Ramos (cell line): ENCODE measurements at regions not wholly inside any gene's neighbourhood (a gene's known extent, or its start where the extent isn't known, plus 50 kb on each side); places are given as distances from the start of the nearest gene placed in this dataset.
"Not testable (repeated sequence)": the region's sequence is repeated elsewhere in the genome, so short reads cannot be mapped to it uniquely, and the experiment has no call there.

Source experiments
- in situ Hi-C: fragments of 300-500 bp; cut with MboI; formaldehyde crosslinking; loops from one replicate; pipeline ENCODE4 v1.14.3; 2022; ENCODE audit warnings: low sequenced_read_pairs; ENCODE audit not compliant: unreplicated experiment

DNA sequence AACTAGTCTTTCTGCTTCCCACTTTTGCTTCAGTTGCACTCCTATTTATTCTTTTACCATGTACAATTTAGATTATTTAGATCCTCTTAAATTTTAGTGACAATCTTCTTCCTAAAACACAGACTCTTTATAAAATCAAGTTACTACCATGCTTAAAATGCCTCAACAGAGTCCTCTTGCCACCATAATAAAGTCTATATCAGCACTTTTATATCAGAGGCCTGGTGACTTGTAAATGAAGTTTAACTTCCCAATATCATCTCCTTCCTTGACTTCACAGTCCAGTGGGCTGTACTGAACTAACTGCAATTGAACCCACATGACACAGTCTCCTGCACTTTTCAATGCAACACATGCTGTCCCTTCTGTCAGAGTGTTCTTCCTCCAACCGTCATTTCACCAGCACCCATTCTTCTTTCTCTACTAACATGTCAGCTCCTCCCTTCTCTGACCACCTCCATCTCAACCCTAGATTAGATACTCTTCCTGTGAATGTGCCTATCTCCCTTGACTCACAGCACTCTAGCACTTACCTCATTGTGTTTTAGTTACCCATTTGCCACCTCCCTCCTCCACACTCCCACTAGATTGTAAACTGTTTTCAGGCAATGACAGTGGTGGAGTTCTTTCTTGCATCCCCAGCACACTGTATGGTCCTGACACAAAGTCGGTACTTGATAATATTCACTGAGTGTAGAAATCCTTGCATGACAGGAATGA is 414.9 kb downstream of the SATB2 start:
- in situ Hi-C loops, result no loop called here

DNA sequence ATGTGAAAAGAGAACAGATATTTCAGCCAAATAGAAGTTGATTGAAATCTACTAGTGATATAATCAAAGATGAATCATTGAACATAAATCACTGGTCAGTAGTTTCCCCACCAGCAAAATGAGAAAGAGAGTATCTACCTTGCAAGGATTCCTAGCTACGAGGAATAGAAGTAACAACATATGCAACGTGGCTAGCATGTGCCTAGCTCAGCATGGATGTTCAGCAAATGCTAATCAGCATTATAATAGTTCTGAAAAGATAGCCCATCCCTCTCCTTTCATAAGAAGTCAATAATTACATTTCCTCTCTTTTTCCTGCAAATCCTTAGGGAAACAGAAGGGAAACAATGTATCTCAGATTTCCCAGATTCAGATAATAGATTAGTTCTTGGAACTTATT is 417.2 kb downstream of the SATB2 start:
- in situ Hi-C loops, result no loop called here

DNA sequence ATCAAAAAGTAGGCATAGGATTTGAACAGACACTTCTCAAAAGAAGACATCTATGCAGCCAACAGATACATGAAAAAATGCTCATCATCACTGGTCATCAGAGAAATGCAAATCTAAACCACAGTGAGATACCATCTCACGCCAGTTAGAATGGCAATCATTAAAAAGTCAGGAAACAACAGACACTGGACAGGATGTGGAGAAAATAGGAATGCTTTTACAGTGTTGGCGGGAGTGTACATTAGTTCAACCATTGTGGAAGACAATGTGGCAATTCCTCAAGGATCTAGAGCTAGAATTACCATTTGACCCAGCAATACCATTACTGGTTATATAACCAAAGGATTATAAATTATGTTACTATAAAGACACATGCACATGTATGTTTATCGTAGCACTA is 424.0 kb downstream of the SATB2 start:
- in situ Hi-C loops, result not testable (repeated sequence)

DNA sequence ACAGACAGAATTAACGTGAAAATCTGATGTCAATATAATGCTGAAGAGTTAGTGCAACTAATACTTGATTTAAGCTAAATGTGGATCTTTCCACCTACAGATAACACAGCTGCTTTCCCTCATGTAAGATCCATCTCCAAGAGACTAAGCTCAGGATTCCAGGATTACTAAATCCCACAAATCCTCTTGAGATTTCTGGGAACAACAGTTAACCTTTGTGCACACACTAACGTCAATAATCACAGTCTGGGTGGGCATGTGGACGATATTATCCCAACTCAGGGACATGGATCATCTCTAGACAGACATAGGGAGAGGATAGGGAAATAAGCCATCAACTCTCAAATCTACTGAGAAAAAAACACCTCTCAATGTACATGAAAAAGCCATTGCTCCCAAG is 432.6 kb downstream of the SATB2 start:
- in situ Hi-C loops, result no loop called here

DNA sequence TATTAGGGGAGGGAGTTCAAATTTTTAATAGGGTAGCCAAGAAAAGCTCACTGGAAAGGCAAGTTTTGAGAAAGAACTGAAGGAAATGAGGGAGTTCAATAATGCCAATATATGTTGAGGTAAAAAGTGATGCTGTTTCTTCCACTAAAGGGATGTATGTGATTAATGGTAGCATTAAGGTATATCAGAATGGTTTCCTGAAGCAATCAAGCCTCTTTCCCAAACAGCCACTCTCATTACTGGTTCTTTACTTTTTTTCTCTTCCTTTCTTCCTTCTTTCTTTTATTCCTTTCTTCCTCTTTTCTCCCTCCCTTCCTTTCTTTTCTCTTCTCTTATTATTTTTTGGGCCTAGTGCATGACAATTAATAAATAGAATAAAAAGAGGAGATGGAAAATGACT is 433.5 kb downstream of the SATB2 start:
- in situ Hi-C loops, result no loop called here

DNA sequence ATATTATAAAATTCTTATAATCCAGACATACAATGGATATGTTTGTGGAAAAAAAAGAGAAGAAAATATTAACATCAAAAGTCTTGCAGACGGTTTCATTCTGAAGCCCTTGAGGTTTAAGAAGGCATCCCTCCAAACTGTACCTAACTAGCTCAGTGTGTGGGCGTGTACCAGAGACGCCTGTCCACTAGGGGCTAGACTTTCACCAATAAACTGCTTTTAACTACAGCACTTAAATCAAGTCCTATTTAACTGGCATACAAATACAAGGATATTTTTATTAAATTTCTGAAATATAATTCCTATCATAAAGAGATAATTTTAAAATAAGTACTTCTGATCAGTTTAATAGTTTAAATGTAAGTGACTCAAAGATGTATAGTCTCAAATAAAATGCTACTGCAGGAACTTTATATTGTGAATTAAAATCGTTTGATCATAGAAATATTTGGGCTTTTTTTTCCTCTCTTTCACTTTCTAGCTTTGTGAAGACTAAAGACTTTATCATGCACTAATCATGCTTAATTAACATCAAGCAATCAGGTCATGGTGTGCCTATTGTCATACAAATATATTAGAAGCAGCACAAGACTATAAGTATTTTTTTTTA is 437.7 kb downstream of the SATB2 start:
- in situ Hi-C loops, result no loop called here

DNA sequence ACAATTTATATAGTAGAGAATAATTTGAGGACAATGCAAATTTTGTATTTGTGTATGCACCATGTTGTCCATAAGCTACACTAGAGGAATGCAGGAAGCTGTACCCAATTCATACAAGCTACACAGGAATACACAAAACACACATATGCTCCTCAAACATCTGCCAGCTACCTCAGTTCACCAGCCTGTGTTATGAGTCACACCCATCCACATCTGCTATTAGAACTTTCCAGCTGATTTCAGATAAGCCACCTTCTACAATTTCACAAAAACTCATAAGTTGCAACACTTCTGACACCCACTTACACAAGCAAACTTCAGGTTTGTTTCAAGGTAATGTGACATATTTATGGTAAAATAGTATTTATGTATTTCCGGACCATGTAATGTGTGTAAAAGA is 438.9 kb downstream of the SATB2 start:
- in situ Hi-C loops, result no loop called here

DNA sequence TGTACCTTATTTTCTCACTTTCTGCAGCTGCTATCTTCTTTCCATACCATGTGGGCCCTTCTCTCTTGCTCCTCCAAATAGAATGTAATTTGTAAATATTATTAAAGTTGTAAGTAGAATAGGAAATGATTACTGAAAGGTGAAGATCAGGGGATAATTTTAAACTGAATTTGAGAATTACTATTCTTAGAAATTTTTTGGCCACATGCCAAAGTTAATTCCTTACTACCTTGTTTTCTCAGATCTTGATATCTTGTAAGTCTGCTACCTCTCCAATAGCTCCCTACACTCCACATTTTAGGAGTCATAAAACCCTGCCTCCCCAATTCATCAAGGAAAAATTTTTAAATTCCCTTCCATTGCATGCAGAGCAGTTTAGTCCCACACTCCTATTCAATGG is 442.7 kb downstream of the SATB2 start:
- in situ Hi-C loops, result no loop called here

DNA sequence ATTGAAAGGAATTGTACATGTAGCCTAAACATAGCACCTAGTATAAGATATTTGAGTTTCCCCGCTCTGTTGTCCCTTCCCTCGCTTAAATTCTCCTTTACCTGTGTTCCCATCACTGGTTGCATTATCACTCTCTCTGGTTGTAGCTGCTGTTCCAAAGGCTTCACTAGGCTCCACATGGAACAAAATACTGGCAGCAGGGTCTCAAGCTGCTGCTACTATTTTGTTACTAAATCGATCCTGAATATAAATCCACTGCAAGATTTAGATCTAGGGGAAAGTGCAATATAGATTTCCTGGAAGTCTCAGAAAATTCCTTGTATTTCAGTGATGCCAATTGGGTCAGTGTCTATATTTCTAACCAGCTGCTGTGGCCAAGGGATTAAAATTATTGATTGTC is 443.5 kb downstream of the SATB2 start:
- in situ Hi-C loops, result no loop called here

DNA sequence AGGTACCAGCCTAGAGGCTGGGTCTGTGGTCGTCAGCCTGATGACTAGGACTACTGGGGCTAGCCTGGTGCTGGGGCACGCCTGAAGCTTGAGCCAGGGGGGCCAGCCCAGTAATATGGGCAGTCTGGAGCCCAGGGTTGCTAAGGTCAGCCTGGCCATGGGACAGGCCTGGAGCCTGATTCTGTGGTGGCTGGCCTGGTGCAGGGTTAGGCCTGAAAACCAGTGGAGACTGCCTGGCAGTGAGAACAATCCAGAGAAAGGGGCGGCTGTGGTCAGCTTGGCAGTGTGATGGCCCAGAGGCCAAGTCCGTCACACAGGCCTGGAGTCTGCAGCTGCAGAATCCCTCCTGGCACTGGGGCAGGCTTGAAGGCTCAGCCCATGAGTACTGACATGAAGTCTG is 445.8 kb downstream of the SATB2 start:
- in situ Hi-C loops, result no loop called here

DNA sequence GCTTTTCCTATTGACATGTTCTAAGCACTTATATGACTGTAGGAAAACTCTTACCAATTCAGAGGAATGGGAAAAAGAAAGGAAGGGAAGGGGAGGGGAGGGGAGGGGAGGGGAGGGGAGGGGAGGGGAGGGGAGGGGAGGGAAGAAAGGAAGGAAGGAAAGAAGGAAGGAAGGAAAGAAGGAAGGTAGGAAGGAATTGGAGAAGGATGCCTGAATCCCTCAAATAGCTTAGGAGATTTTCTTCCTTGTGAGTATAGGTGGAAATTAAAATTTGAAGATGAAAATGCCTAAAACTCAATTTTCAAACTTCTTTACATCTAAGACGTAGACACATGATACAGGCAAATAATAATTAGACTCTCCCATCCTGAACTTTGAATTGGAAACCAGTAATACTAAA is 463.1 kb downstream of the SATB2 start:
- in situ Hi-C loops, result no loop called here

DNA sequence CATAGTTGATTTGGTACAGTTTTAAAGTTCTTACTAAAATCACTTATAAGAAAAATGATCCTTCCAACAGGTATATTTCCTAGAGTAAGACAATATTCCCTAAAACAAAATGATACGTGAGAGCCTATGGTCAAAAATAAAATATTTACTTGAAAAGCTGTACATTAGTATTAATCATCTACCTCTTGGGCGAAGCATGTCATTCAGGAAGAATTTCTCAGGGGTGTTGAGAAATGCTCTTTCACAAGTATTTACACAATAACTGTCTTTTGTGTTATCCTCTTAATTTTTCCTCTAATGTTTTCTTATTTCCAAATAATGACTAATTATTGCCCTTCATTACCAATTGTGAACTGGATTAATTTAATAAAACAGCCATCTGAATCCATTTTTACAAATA is 466.3 kb downstream of the SATB2 start:
- in situ Hi-C loops, result no loop called here

DNA sequence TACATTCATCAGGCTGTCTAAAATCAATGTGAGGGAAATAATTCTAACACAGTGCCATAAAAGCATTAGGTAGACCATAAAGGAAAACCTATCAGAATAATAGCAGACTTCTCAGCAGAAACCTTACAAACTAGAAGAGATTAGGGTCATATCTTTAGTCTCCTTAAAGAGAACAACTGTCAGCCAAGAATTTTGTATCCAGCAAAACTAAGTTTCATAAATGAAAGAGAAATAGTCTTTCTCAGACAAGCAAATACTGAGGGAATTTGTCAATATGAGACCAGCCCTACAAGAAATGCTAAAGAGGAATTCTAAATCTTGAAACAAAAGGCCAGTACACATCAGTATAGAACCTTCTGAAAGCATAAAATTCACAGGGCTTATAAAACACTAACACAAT is 482.0 kb downstream of the SATB2 start:
- in situ Hi-C loops, result no loop called here

DNA sequence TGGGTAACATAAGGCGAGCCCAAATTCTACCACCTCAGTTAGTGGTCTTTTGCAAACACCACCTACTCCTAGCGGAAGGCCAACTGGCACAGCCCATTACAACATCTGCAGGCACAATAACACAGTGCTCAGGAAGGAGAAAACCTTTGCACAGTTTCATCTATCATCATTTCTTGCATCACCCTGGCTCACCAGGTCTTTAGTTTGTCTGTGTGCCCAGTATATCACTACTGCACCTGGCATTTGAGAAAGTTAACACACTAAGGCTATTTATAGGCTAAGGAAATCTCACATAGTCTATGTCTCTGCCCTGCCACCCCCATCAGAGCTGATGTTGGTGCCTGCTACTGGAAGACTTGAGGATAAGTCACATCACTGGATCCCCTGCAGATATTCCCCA is 484.0 kb downstream of the SATB2 start:
- in situ Hi-C loops, result no loop called here

DNA sequence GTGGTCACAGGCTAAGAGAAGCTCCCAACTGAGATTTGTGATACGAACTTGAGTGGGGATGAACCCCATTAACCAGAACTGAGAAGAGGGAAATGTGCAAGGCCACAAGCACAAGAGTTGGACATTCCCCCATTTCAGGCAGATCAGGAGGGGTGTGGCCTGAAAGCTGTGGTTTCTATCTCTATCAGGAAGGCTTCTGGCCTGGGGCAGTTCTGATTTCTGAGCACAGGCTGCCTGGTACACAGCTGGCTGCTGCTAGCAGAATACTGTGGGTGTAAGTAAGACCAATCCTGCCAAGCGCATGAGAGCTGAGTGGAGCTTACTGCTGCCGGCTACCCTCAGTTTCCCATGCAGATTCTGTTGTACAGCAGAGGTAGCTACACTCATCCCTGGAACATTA is 484.6 kb downstream of the SATB2 start:
- in situ Hi-C loops, result no loop called here

DNA sequence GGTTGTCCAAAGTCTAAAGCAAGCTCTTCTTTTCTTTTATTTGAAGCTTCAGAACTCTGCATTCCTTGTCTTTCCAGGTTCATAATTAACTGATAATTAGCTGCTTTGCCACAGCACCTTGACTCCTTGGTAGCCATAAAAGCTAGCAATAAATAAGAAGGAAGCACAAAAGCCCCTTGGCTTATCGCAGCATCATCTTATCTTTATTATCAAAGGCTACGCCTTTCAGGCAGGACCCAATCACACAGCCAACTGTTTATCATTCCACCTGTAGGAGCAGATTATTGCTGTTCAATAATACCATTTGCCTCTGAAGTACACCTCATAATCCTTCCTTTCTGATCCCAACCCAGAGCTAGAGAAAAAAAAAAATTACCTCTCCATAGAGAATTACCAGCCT is 489.2 kb downstream of the SATB2 start:
- in situ Hi-C loops, result no loop called here

DNA sequence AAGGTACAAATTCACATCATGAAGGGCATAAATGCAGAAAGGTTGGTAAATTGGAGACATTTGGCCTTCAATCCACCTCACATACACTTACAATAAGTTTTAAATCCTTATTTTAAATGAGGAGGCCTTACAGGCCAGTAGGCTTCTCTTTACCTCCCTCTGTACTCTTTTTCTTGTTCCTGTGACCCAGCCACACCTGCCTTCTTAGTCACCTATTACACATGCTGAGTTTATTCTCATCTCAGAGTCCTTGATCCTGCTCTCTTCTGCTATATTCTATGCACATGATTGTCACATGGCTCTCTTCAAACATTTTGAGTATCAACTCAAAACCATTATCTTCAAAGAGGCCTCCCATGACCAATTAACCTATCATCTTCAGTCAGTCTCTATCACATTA is 491.5 kb downstream of the SATB2 start:
- in situ Hi-C loops, result no loop called here

DNA sequence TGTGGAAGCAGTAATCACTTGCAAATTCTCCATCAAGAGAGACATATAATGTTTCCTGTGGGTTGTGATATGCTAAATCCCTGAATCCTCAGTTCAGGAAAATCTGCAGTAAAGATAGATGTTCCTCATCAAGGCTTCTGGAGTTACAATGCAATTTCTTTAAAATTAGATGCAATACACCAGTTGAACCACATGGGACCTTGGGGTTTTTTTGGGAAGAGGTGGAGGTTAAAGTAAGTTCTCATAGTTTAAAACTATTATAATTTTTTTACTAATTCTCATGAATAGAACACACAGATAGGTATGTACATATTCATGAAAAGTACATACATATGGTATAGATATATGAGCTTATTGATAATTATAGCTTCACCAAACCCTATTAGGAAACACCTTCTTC is 496.2 kb downstream of the SATB2 start:
- in situ Hi-C loops, result no loop called here

DNA sequence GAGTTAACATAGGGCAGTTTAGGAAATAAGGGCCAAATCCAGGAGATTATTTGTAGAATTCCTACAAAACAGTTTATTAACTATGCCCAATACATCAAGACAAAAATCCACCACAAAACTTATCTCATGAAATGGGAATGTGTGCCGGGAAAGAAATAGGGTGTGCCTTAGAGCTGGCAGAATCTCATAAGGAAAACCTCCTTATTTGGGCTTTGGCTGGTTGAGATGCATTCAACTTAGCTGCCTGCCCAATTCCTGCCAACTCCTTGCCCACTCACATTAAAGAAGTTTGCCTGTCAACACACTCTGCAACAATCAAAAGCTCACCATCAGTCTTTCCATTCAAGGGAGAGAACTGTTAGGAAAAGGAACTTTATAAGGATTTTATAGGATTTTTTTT is 500.6 kb downstream of the SATB2 start:
- in situ Hi-C loops, result no loop called here

DNA sequence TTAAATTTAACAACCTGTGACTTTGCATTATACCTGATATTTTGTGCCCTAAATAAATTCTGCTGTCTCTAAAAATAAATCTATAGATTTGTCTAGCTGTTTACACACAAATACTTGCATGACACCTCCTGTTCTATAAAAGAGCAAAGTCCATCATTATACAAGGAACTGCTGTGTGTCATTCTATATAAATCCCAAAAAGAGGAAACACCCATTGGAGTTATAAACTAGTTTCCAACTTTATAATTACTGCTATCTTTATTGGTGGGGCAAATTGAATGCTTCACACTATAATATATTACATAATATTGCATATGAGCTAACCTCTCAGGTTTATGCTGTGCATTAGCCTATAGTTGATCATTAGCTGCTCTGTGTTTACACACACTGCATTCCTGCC is 504.4 kb downstream of the SATB2 start:
- in situ Hi-C loops, result no loop called here

DNA sequence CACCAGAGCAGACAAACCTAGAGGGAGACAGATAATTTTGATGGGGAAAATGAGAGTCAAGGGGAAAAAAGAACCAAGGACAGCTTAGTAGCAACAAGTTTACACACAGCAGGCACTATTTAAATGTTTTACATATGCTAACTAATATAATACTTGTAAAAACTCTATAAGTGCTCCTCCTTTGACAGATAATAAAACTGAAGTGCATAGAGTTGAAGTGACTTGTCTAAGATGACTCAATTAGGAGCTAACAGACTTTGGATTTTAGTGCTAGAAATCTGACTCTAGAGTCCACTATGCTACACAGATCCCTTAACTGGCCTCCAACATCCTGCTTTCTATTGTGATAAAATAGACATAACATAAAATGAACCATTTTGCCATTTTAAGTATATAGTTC is 506.9 kb downstream of the SATB2 start:
- in situ Hi-C loops, result no loop called here

DNA sequence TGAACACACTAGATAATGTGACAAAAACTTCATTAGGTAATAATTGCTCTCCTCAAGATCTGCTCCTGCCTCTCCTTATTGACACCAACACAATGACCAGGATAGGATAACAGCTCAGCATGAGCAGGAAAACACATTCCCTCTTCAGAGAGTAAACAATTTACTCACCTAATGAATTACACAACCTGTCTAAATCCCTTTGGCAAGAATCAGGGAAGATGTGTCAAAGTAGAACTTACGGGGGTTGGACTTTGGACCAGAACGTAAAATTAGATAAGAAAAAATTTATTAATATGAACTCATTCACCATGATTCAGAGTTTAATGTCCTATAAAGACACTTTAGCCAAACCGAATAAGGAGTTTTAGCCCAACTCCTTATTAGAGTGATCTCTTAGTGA is 512.2 kb downstream of the SATB2 start:
- in situ Hi-C loops, result no loop called here
